GM21367 (cell line): ENCODE measurements at regions not wholly inside any gene's neighbourhood (a gene's known extent, or its start where the extent isn't known, plus 50 kb on each side); places are given as distances from the start of the nearest gene placed in this dataset.

Experiments used
- ATAC-seq: cut with Tn5 transposase; IDR thresholded peaks from one replicate; pipeline ENCODE4 v1.9.1; 2021; ENCODE audit not compliant: unreplicated experiment

DNA sequence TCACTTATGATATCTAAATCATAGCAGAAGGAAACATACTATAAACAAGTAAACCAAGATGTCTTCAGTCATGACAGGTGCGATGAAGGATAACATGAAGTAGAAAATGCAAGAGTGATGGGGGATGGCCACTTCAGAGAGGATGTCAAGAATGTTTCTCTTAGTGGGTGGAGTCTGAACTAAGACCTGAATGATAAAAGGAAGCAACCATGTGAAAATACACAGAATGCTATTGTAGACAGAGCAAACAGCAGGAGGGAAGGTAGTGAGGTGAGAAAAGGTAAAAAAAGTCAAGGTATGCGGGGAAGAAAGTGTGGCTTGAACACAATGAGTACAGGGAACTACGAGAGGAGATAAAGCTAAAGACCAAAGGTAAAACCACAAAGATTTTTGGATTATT is 341.6 kb downstream of the FBXO15 start:
- ATAC-seq, result no peak

DNA sequence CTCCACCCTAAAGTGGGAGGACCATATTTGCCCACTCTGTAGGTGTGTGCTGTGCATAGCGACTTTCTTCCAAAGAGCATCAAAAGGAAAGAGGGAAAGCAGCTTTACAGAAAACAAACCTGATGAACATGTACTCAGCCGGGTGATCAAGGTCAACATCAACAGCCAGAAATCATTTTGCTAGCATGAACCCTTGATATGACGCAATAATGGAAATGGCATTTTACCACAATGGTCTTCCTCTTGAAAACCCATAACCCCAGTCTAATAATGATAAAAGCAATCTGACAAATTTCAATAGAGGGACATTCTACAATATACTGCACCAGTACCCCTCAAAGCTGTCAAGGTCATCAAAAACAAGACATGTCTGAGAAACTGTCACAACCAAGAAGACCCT is 350.2 kb downstream of the FBXO15 start:
- no peak for ATAC-seq

DNA sequence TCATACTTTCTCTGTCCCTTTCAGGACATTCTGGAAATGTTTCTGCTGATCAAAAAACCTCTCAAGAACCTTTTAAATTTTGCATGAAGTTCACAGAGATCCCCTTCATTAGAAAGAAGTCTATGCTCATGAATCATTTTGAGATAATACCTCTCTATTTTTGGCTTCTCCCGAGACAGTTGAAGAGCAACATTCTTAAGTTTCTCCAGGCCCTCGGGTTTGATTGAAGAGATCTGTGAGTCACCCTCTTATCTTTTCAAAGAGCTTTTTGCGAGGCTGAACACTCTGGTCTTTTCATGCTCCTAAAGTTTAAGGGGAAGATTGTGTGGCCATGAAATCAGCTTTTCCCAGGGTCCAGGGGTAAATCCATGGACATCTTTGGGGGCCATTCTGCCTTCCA is 354.2 kb downstream of the FBXO15 start:
- ATAC-seq, result no peak

DNA sequence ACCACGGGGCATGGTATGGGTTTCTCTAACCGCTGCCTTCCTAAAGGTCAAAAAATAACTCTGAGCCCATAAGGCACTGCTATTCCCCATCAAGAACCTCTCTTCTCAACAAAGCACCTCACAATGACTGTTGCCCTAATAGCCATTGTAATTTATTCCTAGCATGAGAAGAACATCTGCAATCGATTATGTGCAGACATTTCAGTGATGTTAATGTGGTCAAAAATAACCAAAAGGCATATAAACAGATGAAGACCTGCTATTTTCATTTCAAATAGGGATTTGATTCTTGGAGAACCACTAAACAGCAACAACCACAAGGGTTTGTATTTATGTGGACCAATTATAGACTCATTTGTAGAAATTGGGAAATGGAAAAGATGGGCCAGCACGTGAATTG is 356.6 kb downstream of the FBXO15 start:
- no peak for ATAC-seq

DNA sequence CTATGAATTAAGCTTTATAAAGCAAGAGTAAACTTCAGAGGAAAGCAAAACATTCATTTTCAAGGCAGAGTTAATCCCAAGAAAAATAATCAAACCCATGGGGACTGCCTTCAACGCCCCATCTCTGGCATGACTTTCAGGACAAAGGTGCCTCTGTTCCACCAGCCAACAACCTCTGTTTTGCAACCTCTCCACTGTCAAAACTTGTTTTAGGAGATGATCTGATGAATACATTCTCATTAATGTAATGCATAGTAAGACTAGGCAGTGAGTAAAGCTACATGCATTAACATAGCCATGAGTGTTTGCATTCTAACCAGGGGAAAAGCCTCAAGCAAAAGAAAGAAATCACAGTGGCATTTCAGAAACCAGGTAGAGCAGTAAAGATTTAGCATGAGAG is 357.0 kb downstream of the FBXO15 start:
- no peak for ATAC-seq

DNA sequence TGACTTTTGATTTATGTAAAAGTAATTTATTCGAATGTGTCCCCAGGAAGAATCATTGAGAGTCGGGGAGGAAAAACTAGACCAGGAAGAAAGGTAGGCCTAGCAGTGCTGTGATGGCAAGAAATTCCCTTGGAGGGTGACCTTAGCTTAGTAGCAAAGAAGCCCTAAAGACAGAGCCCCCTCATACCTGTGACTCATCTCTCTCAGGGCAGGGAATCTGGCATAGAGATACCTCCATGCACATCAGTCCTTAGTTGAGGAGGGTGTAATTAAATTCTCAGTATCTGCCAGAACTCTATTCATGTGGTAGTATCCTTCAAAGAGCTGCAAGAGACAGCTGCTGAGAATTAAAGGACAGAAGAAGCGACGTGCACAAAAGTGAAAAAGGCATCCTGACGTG is 360.3 kb downstream of the FBXO15 start:
- no peak for ATAC-seq

DNA sequence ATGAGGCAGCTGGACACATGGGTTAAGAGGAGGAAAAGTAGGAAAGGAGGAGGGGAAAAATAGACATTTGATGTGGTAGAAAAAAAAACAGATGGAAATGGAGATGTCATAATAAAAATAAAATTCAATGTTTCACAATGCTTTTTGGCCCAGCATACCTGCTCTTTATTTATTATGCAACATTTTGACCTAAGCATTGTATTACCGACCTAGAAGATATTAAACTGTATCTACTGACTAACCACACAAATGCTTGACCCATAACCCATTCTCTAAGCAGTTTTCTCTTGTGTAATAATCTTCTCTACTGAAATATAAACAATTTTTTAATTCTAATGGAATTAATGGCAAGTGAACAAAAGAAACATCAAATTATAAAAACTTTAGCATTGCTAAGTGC is 362.3 kb downstream of the FBXO15 start:
- no peak for ATAC-seq

DNA sequence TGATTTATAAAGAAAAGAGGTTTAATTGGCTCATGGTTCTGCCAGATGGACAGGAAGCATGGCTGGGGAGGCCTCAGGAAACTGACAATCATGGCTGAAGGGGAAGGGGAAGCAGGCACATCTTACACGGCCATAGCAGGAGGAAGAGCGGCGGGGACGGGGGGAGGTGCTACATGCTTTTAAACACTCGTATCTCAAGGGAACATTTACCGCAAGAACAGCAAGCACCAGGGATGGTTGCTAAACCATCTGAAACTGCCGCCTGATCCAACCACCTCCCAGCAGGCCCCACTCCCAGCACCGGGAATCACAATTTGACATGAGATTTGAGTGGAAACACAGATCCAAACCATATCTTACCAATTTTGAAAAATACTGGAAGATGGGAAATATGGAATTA is 362.8 kb downstream of the FBXO15 start:
- no peak for ATAC-seq

DNA sequence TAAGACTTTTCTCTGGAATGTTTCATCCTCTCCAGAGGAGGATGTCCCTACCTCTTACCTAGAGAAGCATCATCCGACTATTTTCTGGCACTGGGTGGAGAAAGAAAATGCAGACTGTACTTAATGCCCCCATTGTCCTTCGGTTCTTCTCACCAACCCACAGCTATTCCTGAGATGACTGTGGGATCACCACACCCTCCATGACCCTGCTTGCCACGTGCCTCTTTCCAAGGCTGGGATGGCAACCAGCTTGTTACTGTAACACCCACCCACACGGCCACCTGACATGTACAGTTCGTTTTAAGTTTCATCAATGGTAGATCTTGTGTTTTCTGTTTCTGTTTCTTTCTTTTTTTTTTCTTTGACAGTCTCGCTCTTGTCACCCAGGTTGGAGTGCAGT is 365.2 kb downstream of the FBXO15 start:
- no peak for ATAC-seq

DNA sequence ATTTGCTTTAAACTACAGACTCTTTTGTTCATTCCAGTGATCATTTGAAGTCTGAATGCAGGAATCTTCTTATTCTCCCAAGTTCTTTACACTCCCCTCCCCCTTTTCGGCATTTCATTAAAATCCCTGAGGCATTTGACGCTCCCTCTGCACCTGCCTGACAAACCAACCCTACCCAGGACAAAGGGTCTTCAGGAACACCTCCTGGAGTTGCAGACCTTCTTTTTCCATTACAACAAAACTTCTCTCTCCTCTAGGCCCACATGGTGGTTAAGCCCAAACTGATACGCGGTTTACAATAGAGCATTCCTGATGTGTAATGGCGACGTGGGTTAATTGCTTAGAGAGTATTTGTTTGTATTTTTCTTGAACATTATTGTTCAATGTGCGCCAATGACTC is 367.4 kb downstream of the FBXO15 start:
- no peak for ATAC-seq

DNA sequence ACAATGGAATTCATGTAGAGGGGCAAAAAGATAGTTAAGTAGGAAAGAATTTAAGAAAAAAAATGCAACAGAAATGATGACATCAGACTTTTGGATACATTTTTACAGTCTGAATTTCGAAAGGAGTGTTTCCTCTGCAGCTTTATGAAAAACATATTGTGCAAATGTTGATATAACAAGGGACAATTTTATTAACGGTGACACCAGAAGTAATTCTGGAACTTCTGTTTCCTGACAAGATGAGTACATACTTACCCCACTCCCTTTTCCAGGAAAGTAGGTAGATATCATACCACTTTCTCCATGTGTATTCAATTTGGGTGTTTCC is 369.6 kb downstream of the FBXO15 start:
- no peak for ATAC-seq

DNA sequence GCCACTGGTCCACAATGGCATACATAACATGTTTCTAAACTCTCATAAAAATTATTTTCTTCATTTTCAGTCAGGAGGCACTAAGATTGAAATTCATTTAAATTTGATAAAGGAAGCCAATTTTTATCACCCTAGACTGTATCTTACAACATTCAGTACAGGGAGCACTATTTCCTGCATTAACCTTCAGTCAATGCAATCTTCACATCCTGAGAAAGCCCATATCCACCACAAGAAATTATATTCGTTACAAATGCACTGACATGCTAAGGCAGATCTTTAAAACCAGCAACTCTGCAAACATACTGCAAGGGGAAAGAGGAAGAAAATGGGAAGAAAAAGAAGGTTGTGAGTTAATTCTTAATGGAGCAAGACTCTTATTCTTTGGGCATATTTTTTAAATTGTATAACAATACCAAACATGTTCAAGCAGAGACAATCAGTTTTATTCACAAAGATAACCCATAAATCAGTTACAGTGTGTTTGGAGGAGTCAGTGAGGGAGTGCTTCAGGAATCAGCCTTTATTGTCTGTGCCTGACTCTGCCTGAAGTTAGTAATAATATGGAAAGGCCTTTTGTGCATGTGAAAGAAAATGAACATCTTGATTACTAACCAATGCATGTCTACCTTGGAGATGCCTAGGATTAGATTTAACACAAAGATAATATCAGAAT is 370.1 kb downstream of the FBXO15 start:
- ATAC-seq, result no peak

DNA sequence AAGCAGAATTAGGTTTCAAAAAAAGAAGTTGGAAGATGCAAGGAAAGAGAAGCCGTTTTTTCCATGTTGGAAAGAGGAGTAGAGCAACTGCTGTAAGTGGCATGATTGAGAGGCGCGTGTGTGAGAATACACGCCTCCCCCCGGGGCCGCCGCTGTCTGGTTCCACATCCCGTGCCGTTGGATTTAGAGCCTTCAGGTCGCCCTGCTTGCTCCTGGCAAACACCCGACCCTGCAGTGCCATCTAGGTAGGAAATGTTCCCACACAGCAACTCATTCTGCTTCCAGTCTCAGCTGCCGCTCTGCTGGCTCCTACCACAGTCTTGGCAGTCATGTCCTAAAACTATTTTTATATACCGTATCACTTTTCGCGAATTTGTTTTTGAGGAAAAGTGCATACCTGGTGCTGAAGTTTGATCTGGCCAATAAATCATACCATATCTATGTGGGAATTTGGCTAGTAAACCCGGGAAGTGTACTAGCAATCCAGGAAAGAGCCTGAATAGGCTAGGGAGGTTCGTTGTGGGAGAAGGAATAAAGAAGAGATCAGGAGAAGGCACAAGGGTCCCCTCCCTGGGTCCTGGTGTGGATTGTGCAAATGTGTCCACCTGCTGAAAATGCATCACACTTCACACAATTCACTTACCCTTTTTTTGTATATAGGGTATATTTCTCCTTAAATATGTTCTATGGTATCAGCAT is 372.7 kb downstream of the FBXO15 start:
- ATAC-seq, result no peak

DNA sequence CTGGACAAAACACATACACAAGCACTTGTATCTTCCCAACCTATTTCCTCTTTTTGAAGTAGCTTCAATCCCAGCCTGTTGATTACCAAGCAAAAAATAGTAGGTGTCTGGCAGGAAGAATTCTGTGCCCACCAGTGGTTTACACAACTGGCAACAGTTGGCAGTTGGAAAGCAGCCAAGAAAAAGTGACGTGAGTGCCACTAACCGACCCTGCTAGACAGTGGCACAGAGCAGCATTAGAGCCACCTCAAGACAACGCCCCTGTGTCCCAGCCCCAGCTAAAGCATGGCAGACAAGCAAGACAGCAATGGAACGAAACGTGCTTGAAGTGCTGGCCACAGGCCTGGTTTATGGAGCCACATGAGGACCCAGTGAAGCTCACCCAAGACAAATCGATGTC is 379.6 kb downstream of the FBXO15 start:
- no peak for ATAC-seq

DNA sequence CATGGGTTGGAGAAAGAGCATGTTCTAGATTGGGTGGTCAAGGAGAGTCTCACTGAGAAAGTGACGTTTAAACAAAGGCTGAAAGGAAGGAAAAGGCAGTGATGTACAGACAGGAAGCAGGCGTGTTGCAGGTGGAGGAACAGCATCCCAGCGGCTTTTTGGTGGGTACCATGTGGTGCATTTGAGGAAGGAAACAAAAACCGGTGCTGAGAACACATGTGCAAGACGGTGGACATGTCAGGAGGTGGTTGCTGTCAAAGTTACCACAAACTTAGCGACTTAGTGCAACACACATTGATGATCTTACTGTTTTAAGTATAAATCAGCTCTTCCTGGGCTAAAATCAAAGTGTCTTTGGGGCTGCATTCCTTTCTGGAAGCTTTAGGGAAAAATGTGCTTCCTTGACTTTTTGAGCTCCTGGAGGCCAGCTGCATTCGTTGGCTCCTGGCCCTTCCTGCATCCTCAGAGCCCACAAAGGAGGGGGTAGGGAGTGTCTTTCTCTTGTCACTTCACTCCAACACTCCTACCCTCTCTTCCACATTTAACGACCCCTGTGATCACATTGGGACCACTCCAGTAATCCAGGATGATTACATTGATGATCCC is 380.6 kb downstream of the FBXO15 start:
- no peak for ATAC-seq

DNA sequence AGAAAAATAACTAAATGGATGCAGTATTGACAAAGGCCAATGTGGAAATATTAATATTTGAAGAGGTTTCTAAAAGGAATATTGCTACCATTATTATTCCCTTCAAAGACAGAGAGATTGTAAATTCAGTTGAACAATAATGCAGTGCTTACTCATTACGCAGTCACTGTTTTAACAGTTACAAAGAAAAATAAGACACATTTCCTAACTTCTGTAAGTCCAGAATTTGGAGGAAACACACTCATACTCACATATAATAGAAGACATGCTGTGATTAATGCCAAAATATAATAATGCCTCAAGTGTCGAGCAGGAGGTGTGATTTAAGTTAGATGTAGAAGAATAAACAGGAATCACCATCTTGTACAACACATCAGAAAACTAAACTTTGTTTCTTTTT is 389.2 kb downstream of the FBXO15 start:
- ATAC-seq, result no peak

DNA sequence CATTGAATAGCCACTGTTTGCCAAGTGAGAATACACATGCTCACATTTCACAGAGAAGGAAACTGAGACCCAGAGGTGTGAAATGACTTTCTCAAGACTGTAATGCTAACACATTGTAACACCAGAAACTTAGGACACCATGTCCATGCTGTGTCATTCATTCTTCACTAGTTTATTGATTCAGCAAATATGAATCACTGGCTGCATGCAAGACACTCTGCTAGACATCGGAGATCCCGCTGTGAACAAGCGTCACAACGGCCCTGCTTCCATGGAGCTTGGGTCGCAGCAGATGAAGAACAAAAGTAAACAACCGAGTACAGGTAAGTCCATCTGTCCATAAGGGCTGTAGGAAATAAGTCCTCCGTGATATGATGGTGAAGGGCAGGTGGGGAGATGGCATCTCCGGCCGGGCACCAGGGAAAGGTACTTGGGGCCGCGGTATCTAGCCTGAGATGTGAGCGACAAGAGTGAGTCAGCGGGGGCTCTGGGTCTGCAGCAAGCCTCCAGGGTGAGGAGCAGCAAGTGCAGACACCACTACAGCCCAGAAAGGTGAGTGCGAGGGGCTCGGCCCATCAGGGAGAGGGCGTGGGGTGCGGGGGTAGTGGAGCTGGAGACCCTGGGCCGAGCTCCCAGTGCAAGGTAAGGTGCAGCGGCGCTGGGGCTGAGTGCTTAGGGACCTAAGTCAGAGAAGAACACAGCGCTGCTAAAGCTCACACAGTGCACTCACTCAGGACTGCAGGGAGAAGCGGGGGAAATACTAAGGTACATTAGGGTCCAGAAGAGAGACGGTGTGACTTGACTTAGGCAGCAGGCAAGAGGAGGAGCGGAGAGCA is 391.2 kb downstream of the FBXO15 start:
- no peak for ATAC-seq

DNA sequence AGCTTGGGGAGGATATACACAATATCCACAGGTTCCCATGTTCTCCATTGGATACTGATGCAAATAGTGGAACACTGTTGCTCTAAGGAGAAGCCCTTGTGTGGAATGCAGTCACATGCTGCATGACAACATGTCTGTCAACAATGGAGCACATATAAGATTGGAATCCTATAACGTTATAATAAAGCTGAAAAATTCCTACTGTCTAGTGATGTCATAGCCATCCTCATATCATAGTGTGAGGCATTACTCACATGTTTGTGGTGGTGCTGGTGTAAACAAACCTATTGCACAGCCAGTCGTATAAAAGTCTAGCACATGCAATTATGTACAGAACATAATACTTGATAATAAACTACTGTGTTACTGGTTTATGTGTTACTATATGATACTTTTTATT is 394.7 kb downstream of the FBXO15 start:
- ATAC-seq, result no peak

DNA sequence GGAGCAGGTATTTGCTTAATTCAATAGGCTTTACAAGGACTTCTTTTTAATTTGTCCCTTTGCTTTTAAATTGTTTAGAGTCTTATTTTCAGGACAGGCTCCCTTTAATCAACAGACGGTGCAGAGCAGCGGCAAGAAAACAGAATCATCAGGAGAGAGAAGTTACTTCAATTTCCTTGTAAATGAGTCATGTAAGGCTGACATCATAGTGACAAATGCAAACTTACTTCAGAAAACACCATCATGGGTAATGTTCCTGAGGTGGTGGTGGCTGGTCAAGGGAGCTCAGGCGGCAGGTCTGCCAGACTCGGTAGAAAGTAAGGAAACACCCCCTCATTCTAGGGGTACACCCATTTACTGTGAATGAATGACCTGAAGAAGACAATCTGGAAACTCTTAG is 395.1 kb downstream of the FBXO15 start:
- no peak for ATAC-seq

DNA sequence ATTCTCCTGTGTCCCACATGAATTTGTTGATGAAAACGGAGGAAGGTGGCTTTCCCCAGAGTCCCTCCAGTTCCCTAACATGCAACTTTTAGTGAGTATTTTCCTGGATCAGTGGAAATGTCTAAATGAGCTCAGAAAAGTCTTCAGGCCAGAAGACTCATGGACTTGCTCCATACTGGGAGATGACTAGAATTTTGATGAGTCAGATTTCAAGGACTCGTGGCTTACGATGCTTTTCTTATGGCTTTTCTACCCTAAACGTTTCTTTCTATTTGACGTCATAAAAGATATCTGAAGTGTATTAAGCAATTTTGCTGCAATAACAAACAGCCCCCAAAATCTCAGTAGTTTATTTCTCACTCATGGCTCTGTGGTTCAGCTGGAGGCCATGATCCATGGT is 397.6 kb downstream of the FBXO15 start:
- ATAC-seq, result no peak

DNA sequence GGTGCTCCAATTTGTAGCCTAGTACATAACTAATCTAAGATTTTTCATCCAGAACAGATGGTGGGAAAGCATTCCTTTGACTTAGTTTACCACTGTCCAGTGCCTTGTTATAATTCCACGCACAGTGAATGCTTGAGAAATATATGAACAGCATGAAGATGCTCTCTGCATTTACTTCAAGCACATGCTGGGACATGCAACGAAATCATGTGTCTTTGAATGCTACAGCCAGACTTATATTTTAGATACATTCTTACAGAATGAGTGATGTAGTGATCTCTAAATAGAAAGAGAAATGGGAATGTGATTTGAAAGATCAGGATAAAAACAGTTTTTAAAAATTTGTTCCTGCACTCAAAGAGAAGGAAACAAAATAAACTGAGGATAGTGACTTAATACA is 398.3 kb downstream of the FBXO15 start:
- no peak for ATAC-seq

DNA sequence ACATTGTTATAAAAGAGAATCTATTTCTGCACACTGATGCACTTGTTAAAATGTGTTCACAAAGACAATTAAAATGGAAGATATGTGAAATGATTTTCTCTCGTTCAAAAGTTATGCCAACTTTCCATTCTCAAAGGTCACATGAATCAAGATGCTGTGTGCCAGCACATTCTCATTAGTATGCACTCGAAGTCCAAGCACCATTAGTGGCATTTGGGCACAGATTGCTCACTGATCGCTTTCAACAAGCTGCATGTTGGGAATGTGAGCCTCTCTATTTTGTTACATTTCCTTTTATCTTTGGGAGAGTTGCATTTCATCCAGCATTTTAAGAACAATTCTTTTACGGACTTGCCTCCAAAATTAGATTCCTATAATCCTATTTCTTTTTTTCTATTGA is 398.9 kb downstream of the FBXO15 start:
- ATAC-seq, result no peak
